GM12875 (cell line): ENCODE measurements at regions not wholly inside any gene's neighbourhood (a gene's known extent, or its start where the extent isn't known, plus 50 kb on each side); places are given as distances from the start of the nearest gene placed in this dataset.

Source experiments
- H3K4me3 ChIP-seq: one replicate; pipeline ENCODE4 v1.5.1; 2011; ENCODE audit warnings: low read depth, low read length, control low read depth
- TF ChIP-seq, protein P1 (sequence below): IDR thresholded peaks from 2 replicates; pipeline ENCODE4 v1.5.1; 2011; ENCODE audit warnings: low read depth, mild to moderate bottlenecking, control low read depth, inconsistent platforms, low read length, moderate library complexity, borderline replicate concordance; ENCODE audit not compliant: insufficient read depth

DNA sequence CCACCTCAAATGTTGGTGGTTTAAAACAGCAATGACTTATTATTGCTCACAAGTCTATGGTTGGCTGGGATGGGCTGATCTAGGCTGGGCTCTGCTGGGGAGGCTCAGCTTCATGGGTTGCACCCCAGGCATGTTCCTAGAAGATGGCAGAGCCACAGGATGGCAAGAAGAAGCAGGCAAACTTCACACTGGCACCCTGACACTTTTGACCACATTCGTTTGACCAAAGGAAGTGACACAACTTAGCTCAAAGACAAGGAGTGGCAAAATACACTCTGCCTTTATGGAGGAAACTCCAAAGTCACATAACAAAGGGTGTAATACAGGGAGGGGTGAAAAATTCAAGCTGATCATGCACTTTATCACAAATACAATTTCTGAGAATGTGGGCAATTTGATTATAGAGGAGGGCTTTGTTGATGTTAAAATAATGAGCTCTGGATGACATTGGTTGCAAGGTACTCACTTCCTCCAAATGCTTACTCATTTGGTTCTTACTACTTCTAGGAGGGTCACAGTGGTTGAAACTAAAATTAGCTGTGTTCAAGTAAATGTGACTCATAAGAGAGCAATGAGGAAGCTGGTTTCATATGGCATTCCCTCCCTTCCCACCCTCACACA lies 249.2 kb upstream of the RPS6KA3 start:
- TF ChIP-seq, protein P1, sequence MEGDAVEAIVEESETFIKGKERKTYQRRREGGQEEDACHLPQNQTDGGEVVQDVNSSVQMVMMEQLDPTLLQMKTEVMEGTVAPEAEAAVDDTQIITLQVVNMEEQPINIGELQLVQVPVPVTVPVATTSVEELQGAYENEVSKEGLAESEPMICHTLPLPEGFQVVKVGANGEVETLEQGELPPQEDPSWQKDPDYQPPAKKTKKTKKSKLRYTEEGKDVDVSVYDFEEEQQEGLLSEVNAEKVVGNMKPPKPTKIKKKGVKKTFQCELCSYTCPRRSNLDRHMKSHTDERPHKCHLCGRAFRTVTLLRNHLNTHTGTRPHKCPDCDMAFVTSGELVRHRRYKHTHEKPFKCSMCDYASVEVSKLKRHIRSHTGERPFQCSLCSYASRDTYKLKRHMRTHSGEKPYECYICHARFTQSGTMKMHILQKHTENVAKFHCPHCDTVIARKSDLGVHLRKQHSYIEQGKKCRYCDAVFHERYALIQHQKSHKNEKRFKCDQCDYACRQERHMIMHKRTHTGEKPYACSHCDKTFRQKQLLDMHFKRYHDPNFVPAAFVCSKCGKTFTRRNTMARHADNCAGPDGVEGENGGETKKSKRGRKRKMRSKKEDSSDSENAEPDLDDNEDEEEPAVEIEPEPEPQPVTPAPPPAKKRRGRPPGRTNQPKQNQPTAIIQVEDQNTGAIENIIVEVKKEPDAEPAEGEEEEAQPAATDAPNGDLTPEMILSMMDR = no peak
- H3K4me3 ChIP-seq = no peak overlapping the region

- no peak overlapping the region for H3K4me3 ChIP-seq
- TF ChIP-seq, protein P1 = no peak
These were observed 247.6 kb upstream of the RPS6KA3 start for GRCh38 chrX:20514358-20514757.

- no peak overlapping the region for H3K4me3 ChIP-seq
- TF ChIP-seq, protein P1 = no peak
These were observed 246.5 kb upstream of the RPS6KA3 start for GRCh38 chrX:20513185-20513584.

DNA sequence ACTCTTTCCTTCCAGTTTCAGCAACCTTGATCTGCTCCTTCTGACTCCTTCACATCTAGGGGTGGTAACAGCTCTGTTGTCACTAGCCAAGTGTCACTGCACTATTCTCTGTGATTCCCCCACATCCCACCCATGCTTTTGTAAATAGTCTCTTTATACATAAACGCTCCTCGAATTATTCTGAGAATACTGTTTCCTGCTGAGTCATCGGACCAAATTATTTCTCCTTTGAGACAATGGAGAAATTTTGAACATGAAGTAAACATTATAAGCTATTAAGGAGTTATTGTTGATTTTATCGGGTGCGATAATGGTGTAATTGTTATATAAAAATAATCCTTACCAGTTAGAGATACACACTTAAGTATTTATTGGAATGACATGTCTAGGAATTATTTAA lies 245.1 kb upstream of the RPS6KA3 start:
- TF ChIP-seq, protein P1 = no peak
- no peak overlapping the region for H3K4me3 ChIP-seq

GRCh38 chrX:20507901-20508620 lies 241.4 kb upstream of the RPS6KA3 start:
- H3K4me3 ChIP-seq = no peak overlapping the region
- TF ChIP-seq, protein P1 = no peak

DNA sequence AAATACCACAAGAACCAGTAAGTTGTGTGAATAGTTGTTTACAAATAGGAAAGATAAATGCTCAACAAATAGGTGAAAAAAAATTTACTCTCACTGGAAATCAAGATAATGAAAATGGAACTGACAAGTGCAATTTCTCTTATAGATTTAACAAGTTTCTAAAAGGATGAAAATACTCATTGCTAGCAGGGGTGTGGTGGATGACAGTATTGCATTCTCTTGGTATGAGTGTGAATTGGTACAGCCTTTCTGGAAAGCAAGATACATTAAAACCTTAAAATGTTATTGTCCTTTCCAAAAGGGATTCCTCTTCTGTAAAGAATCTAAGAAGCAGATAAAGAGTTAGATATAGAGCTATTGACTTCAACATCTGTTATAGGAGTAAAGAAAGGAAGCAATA lies 240.0 kb upstream of the RPS6KA3 start:
- TF ChIP-seq, protein P1 = no peak
- H3K4me3 ChIP-seq = no peak overlapping the region

DNA sequence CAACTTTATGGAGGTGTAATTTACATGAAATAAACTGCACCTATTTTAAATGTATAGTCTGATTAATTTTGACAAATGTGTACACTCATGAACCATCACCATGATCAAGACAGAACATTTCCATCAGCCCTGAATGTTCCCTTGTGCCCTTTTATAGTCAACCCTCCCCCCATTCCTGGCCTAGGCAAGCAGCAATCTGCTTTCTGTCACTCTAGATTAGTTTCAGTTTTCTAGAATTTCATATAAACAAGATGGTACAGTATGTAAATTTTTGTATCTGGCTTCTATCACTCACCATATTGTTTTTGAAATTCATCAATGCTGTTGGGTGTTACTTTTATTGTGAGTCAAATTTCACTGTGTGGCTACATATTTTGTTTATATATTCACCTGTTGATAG lies 234.2 kb upstream of the RPS6KA3 start:
- no peak overlapping the region for H3K4me3 ChIP-seq
- TF ChIP-seq, protein P1 = no peak
